GM21447 (cell line): ENCODE measurements at regions not wholly inside any gene's neighbourhood (a gene's known extent, or its start where the extent isn't known, plus 50 kb on each side); places are given as distances from the start of the nearest gene placed in this dataset.

ENCODE experiments used
- ATAC-seq: cut with Tn5 transposase; IDR thresholded peaks from one replicate; pipeline ENCODE4 v1.9.1; 2021; ENCODE audit not compliant: unreplicated experiment

GRCh38 chr5:63727583-63727982 lies 234.7 kb downstream of the HTR1A start:
- ATAC-seq = no peak

DNA sequence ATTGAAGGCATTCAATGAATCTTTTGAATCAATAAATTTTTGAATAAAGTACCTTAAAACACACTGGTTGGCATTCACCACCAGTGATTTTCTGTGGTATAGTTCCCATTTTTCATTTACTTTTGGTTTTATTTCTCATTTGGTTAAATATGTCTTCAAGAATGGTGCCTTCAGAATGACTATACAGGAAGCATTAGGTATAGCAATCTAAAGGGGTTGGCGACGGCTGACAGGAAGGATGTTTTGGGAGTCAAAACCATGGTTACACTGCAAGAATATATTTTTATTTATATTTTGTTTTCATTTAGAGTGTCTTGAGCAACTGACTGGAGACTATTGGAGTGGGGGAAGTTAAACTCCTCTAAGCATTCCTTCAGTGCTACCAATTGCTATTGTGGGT lies 235.7 kb downstream of the HTR1A start:
- peak; percentile 68 for ATAC-seq

DNA sequence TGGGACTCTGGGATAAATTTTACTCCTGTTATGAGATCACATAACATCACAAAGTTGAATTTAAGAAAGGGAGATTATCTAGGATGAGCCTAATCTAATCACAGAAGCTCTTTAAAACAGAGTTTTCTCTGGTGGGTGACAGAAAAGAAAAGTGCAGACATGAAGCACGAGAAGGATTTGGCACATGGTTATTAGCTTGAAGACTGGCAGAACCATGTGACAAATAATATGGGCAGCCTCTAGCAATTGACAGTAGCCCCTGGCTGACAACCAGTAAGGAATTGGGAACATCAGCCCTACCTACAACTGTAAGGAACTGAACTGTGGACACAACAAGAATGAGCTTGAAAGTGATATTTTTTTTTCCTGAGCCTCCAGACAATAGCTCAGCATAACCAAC lies 243.1 kb downstream of the HTR1A start:
- no peak for ATAC-seq

GRCh38 chr5:63700241-63700640 lies 262.0 kb downstream of the HTR1A start:
- ATAC-seq = no peak

DNA sequence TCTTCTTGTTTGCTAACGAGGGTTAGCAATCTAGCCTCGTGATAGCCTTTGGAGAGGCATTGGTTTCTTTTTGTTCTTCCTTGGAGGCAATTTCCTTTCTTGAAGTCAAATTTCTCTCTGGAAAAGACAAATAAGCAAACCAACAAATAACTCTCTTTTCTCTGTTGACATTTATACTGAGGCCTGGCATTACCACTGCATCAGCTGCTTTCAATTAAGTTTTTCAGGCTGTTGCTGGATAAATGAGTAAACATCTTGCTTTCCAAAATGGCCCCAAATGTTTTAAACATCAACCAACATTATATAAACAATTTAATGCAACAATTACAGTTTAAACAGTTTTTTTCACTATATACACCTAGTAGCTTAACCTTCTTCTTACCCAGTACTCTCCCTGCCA lies 264.4 kb downstream of the HTR1A start:
- ATAC-seq = no peak

GRCh38 chr5:63690546-63690945 lies 271.7 kb downstream of the HTR1A start:
- ATAC-seq = no peak

GRCh38 chr5:63687854-63688516 lies 274.3 kb downstream of the HTR1A start:
- no peak for ATAC-seq

DNA sequence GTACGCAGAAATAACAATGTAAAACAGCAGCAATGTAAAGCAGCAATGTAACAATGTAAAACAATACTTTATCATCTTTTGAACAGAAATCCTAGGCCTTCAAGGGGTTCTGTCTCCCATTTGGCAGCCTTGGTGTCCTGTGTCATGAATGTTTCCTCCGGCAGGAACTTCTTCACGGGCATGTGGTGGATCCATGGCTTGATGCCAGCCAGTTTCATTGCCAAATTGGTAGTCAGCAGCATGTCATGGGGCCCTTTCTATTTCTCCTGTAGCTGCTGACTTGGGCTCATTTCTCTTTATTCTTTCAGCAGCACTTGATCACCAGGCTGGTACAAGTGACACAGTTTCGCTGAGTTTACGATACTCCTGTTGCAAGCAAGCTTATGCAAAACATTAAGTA lies 275.3 kb downstream of the HTR1A start:
- ATAC-seq = no peak

DNA sequence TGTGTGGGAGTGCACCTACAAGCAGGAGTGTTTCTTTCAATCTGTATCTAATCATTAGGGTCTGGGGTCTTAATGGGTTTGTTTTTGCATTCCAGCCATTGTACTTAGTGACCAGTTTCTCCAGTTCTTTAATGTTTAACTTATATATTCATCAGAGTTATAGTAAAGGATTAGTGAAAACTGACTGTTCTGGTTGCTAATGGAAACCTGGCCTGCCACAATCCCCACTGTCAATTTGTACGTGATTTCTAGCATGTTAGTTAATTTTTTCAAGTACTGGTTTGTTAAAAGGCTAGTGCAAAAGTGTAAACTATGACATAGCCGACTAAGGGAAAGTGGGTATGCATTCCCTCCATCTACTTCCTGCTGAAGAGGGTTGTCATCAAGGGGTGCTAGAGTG lies 276.1 kb downstream of the HTR1A start:
- ATAC-seq = no peak

DNA sequence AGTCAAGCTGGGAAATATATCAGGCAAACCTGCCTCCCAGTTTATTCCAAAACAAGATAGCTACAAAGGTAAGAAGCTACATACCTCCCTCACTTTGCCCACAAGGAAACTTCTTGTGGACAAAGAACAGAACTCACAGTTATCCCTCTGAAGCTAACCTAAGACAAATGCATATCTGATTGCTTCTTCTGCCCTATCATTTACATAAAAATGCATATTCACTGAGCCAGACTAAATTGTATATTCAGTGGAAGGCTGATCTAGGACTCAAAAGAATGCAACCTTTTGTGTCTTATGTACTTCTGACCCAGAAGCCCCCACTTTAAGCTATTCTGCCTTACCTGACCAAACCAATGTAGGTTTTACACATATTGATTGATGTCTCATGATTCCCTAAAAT lies 276.8 kb downstream of the HTR1A start:
- no peak for ATAC-seq

GRCh38 chr5:63674881-63675280 lies 287.4 kb downstream of the HTR1A start:
- ATAC-seq = no peak

- ATAC-seq = no peak
These were observed 307.2 kb downstream of the HTR1A start for GRCh38 chr5:63655043-63655442.

GRCh38 chr5:63650581-63650980 lies 311.7 kb downstream of the HTR1A start:
- no peak for ATAC-seq

DNA sequence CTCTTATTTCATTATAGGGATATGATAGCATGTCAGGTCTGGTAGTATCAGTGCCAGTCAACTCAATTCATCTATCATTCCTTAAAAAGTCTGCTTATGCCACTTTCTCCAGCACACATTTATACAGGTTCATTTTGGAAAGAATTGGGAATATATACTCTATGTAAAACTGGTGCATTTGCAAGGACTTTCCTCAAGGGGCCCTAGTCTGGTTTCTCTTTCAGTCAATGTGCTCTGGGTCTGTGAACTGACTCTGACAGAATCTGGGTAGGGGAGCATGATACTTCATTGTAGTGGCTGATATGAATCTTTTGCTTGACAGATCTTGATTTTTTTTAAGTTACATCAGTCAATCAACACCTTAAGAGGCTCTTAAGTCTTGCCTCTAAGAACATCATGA lies 313.9 kb downstream of the HTR1A start:
- ATAC-seq = no peak

- ATAC-seq = no peak
These were observed 332.2 kb downstream of the HTR1A start for GRCh38 chr5:63629951-63630630.

DNA sequence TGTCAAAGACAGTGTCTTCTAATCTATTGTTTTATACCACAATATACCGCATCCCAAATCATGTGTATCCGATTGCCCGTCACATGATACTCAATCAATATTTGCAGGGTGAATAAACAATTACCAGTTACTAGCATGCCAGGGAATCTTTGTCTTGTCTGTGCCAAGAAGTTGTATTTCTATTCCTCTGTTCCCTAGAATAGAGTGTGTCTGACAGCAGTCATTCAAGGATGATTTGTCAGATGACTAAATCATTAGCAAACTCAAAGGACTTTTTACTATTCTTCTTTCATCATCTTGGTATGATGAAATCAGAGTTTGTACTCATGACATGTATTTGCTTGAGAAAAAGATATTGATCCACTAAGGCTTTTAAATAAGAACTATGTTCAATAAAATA lies 348.8 kb downstream of the HTR1A start:
- no peak for ATAC-seq

- no peak for ATAC-seq
These were observed 358.2 kb downstream of the HTR1A start for GRCh38 chr5:63603996-63604395.

GRCh38 chr5:63602971-63603370 lies 359.3 kb downstream of the HTR1A start:
- no peak for ATAC-seq

DNA sequence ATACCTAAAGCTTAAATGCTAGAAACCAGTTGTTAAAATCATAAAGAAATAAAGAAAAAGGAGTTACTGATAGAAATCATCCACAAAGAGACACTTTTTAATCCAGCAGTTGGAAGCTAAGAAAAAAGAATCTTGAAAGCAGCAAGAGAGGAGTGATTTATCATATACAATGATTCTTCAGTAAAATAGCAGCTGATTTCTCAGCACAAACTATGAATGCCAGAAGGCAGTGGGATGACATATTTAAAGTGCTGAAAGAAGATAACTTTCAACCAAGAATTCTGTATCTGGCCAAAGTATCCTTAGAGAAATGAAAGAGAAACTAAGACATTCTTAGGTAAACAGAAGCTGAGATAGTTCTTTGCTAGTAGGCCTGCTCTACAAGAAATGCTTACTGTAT lies 366.0 kb downstream of the HTR1A start:
- no peak for ATAC-seq

- ATAC-seq = no peak
These were observed 388.9 kb downstream of the HTR1A start for GRCh38 chr5:63573380-63573779.

DNA sequence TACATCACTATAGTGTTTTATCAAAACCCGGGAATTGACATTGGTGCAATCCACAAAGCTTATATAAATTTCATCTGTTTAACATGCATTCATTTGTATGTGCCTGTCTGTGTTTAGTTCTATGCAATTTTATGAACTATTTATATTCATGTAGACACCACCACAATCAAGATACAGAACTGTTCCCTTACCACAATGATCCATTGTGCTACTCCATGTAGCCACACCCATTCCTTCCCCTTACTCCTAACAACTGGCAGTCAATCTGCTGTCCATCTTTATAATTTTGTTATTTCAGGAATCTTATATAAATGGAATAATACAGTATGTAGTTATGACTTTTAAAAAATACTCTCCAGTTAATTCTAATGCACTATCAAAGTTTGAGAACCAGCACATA lies 389.5 kb downstream of the HTR1A start:
- no peak for ATAC-seq

DNA sequence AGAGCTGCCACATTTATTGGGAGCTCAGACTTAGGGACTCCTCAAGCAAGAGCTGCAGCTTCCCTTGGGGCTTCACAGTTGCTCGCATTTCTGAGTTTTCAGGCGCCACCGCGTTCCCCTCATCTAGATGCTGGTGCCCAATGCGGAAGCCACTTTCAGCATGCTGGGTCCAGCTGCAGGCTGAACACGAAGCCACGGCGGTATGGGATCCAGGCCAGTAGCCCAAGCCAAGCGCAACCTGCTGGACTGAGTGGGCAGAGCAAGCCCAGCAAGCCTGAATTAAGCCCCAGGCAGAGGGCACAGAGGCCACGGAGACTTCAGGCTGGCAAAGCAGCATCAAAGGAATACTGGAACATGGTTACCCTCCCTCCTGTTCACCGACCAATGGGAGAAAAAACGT lies 391.5 kb downstream of the HTR1A start:
- ATAC-seq = no peak

DNA sequence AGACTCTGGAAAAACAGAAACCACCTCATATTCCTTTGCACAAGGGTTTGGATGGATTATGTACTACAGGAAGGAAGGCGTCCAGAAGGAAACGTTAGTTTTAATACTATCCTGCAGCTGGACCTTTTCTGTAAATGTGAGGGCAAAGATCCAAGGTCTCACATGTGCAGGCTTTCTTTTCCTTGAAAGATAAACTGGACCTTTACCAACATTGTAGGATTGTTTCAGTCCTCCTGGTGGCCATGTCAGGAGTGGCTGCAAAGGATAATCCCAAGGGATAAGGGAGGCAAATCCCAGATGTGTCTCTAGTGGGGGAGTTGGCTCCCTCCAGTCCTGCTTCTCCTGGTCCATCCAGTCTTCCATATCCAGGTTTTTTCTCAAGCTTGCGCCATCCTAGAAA lies 397.5 kb downstream of the HTR1A start:
- no peak for ATAC-seq
